22Rv1 (cell line): ENCODE measurements at regions not wholly inside any gene's neighbourhood (a gene's known extent, or its start where the extent isn't known, plus 50 kb on each side); places are given as distances from the start of the nearest gene placed in this dataset.

Experiments
- CTCF ChIP-seq: fragments of 450-650 bp; IDR thresholded peaks from 2 replicates; pipeline ENCODE4 v1.5.1; 2017; ENCODE audit warnings: mild to moderate bottlenecking
- ZFX ChIP-seq: fragments of 450-650 bp; IDR thresholded peaks from 2 replicates; pipeline ENCODE4 v1.6.1; 2017; ENCODE audit warnings: antibody characterized with exemption, borderline replicate concordance

- no peak for TF ChIP-seq CTCF
- no peak for TF ChIP-seq ZFX
Measured at GRCh38 chr21:19640964-19641363, 1237.4 kb upstream of the TMPRSS15 start.
